Ectodermal cell (in vitro differentiated cells): ENCODE measurements at regions not wholly inside any gene's neighbourhood (a gene's known extent, or its start where the extent isn't known, plus 50 kb on each side); places are given as distances from the start of the nearest gene placed in this dataset.

ENCODE experiments used
- H3K27ac ChIP-seq: 2 replicates; pipeline ENCODE4 v1.7.0; 2013; ENCODE audit warnings: mild to moderate bottlenecking, low read depth, low read length; ENCODE audit not compliant: insufficient read depth, poor library complexity, severe bottlenecking
- H3K27me3 ChIP-seq: 2 replicates; pipeline ENCODE4 v1.7.0; 2013; ENCODE audit warnings: mild to moderate bottlenecking, low read length; ENCODE audit not compliant: insufficient read depth, control insufficient read depth, poor library complexity, severe bottlenecking
- H3K36me3 ChIP-seq: one replicate; pipeline ENCODE4 v1.7.0; 2013; ENCODE audit warnings: low read length; ENCODE audit not compliant: control insufficient read depth, insufficient read depth
- H3K4me1 ChIP-seq: one replicate; pipeline ENCODE4 v1.7.0; 2013; ENCODE audit warnings: low read length; ENCODE audit not compliant: control insufficient read depth, insufficient read depth
- H3K4me3 ChIP-seq: 2 replicates; pipeline ENCODE4 v1.7.0; 2013; ENCODE audit warnings: low read depth, low read length, control low read depth; ENCODE audit not compliant: insufficient read depth
- H3K9me3 ChIP-seq: 2 replicates; pipeline ENCODE4 v1.7.0; 2013; ENCODE audit warnings: mild to moderate bottlenecking, low read length, moderate library complexity; ENCODE audit not compliant: control insufficient read depth
- WGBS, 2 experiments: methylation state at CpG; one replicate each; pipeline ENCODE4 v1.1.7; 2013; ENCODE audit warnings: missing lambda C conversion rate in 2 of 2; 5-methylcytosine and 5-hydroxymethylcytosine counted together

- Histone ChIP-seq H3K9me3 (no peaks in the 10 kb centered on the region), H3K27me3 (no peaks in the 10 kb centered on the region), H3K4me3 (no peak overlapping the region), H3K36me3 (no peaks in the 10 kb centered on the region), H3K27ac (no peak overlapping the region), H3K4me1 (no peaks in the 10 kb centered on the region)
- 94% methylated on average over 22 of the region's 22 CpGs for WGBS, 2 experiments
These were observed 659.9 kb downstream of the KCNT2 start for GRCh38 chr1:195948123-195948895.

GRCh38 chr1:195946500-195946899 lies 661.7 kb downstream of the KCNT2 start:
- H3K27me3 ChIP-seq = no peaks in the 10 kb centered on the region
- H3K36me3 ChIP-seq = no peaks in the 10 kb centered on the region
- no peak overlapping the region for H3K4me3 ChIP-seq
- WGBS, 2 experiments = 94 to 96% methylated on average over 3 to 4 of the region's 4 CpGs
- no peak overlapping the region for H3K27ac ChIP-seq
- H3K9me3 ChIP-seq = no peaks in the 10 kb centered on the region
- no peaks in the 10 kb centered on the region for H3K4me1 ChIP-seq

GRCh38 chr1:195941795-195942194 lies 666.4 kb downstream of the KCNT2 start:
- WGBS, 2 experiments = 81 to 95% methylated on average over 1 of the region's 1 CpG
- no peaks in the 10 kb centered on the region for H3K9me3 ChIP-seq
- H3K27me3 ChIP-seq = no peaks in the 10 kb centered on the region
- no peak overlapping the region for H3K27ac ChIP-seq
- H3K4me1 ChIP-seq = no peaks in the 10 kb centered on the region
- H3K4me3 ChIP-seq = no peak overlapping the region
- no peaks in the 10 kb centered on the region for H3K36me3 ChIP-seq

- no peaks in the 10 kb centered on the region for H3K9me3 ChIP-seq
- H3K4me3 ChIP-seq = no peak overlapping the region
- H3K27ac ChIP-seq = no peak overlapping the region
- no peaks in the 10 kb centered on the region for H3K4me1 ChIP-seq
- no peaks in the 10 kb centered on the region for H3K27me3 ChIP-seq
- H3K36me3 ChIP-seq = no peaks in the 10 kb centered on the region
- WGBS, 2 experiments = 92 to 100% methylated on average over 1 of the region's 1 CpG
These were observed 666.9 kb downstream of the KCNT2 start for GRCh38 chr1:195941314-195941713.

- no peaks in the 10 kb centered on the region for H3K27me3 ChIP-seq
- H3K9me3 ChIP-seq = no peaks in the 10 kb centered on the region
- no peaks in the 10 kb centered on the region for H3K4me1 ChIP-seq
- H3K27ac ChIP-seq = no peak overlapping the region
- WGBS, 2 experiments = 43 to 61% methylated on average over 2 to 3 of the region's 3 CpGs
- H3K4me3 ChIP-seq = no peak overlapping the region
- H3K36me3 ChIP-seq = no peaks in the 10 kb centered on the region
These were observed 668.4 kb downstream of the KCNT2 start for GRCh38 chr1:195939844-195940243.

- Histone ChIP-seq H3K36me3 (no peaks in the 10 kb centered on the region), H3K27ac (no peak overlapping the region), H3K9me3 (no peaks in the 10 kb centered on the region), H3K4me1 (no peaks in the 10 kb centered on the region), H3K4me3 (no peak overlapping the region), H3K27me3 (no peaks in the 10 kb centered on the region)
- 96 to 100% methylated on average over 5 to 8 of the region's 10 CpGs for WGBS, 2 experiments
These were observed 673.3 kb downstream of the KCNT2 start for GRCh38 chr1:195934817-195935553.

GRCh38 chr1:195933835-195934234 lies 674.4 kb downstream of the KCNT2 start:
- Histone ChIP-seq H3K4me3 (no peak overlapping the region), H3K27ac (no peak overlapping the region), H3K9me3 (no peaks in the 10 kb centered on the region), H3K36me3 (no peaks in the 10 kb centered on the region), H3K4me1 (no peaks in the 10 kb centered on the region), H3K27me3 (no peaks in the 10 kb centered on the region)
- WGBS, 2 experiments = 83 to 92% methylated on average over 1 of the region's 1 CpG

GRCh38 chr1:195915826-195916225 lies 692.4 kb downstream of the KCNT2 start:
- H3K4me3 ChIP-seq = no peak overlapping the region

GRCh38 chr1:195909061-195909460 lies 699.2 kb downstream of the KCNT2 start:
- 94 to 99% methylated on average over 6 of the region's 6 CpGs for WGBS, 2 experiments
- no peaks in the 10 kb centered on the region for H3K36me3 ChIP-seq
- no peak overlapping the region for H3K27ac ChIP-seq
- H3K4me1 ChIP-seq = no peaks in the 10 kb centered on the region
- no peak overlapping the region for H3K4me3 ChIP-seq
- no peaks in the 10 kb centered on the region for H3K9me3 ChIP-seq
- H3K27me3 ChIP-seq = no peaks in the 10 kb centered on the region

More at GRCh38 chr1:195915826-195916225, 692.4 kb downstream of the KCNT2 start:
- Histone ChIP-seq H3K27me3 (no peaks in the 10 kb centered on the region), H3K4me1 (no peaks in the 10 kb centered on the region), H3K27ac (no peak overlapping the region), H3K36me3 (no peaks in the 10 kb centered on the region), H3K9me3 (no peaks in the 10 kb centered on the region)
- WGBS, 2 experiments = 81 to 85% methylated on average over 1 of the region's 1 CpG

- no CpG with 5 or more reads among the region's 1 CpG for WGBS, 2 experiments
- H3K36me3 ChIP-seq = no peaks in the 10 kb centered on the region
- H3K9me3 ChIP-seq = no peaks in the 10 kb centered on the region
- no peak overlapping the region for H3K4me3 ChIP-seq
- no peaks in the 10 kb centered on the region for H3K27me3 ChIP-seq
- H3K4me1 ChIP-seq = no peaks in the 10 kb centered on the region
- H3K27ac ChIP-seq = no peak overlapping the region
These were observed 700.1 kb downstream of the KCNT2 start for GRCh38 chr1:195908121-195908520.
